GM12873 (cell line): ENCODE measurements at regions not wholly inside any gene's neighbourhood (a gene's known extent, or its start where the extent isn't known, plus 50 kb on each side); places are given as distances from the start of the nearest gene placed in this dataset.

Experiments
- TF ChIP-seq, protein P1 (sequence below): IDR thresholded peaks from 2 replicates; pipeline ENCODE4 v1.5.1; 2012; ENCODE audit warnings: low read depth, mild to moderate bottlenecking, moderate library complexity, low read length, control low read depth; ENCODE audit not compliant: insufficient read depth; ENCODE audit errors: missing control alignments

DNA sequence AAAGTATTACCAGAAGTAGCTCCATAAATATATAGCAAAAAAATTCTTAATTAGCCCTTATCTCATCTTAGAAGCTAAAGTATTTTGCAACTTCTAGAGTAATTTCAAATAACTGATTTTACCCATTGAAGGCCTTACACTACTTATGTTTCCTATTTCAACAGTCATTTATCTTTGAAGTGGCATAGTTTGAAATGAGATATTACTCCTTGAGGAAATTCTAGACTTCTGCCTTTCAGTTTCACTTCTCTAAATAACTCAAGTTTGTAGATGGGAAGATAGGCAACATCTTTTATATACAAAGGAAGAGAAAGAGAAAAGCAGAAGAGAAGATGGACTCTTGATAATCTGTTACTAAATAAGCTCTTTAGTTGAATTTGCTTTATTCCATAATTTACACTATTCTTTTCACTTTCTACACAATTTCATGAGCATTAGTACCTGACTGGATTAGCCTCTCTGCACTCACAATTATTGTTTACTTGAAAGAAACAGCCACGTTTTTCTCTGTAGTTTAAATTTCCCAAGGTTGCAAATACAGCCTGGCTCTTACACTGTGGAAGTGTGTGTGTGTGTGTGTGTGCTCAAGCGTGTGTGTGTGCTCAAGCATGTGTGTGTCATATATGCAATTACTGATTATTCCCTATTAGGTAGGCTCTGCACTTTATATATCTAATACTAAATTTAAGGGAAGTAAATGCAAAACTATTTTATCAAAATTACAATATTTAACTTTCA is 60.6 kb upstream of the EMB start:
- TF ChIP-seq, protein P1, sequence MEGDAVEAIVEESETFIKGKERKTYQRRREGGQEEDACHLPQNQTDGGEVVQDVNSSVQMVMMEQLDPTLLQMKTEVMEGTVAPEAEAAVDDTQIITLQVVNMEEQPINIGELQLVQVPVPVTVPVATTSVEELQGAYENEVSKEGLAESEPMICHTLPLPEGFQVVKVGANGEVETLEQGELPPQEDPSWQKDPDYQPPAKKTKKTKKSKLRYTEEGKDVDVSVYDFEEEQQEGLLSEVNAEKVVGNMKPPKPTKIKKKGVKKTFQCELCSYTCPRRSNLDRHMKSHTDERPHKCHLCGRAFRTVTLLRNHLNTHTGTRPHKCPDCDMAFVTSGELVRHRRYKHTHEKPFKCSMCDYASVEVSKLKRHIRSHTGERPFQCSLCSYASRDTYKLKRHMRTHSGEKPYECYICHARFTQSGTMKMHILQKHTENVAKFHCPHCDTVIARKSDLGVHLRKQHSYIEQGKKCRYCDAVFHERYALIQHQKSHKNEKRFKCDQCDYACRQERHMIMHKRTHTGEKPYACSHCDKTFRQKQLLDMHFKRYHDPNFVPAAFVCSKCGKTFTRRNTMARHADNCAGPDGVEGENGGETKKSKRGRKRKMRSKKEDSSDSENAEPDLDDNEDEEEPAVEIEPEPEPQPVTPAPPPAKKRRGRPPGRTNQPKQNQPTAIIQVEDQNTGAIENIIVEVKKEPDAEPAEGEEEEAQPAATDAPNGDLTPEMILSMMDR: no peak

DNA sequence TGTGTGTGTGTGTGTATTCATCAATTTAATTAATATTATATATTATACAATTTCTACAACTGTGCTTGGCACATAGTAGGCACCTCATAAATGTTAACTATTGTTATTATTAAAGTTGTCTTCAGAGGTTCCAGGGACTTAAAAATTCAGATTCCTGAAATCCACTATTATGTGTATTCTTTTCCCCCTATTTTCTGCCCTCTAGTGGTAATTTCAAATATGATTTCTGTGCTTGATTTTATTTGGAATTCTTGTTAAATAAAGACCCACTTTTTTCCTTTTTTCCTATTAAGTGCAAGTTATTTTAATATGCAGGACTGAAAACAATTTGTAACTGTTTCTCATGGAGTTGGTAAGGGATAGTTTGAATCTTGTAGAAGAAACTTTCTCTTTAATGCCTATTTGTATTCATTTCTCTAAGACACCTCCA is 72.0 kb upstream of the EMB start:
- TF ChIP-seq, protein P1: peak; percentile 5

DNA sequence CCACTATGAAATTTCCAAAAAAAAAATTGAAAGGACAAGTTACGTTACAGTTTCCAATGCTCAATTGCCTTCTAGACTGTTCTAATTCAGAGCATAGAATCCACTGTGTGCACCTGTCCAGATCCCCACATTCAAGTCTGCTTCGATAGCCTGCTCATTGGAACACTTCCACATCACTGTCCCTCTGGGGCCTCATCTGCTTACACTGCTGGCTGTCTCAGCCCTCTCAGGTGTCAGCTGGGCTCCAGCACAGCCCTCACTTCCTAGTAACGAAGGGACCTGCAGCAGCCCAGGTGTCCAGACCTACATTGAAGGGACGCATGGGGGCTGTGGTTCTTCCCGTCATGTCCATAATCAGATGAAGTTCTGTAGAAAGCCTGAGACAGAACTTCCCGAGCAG is 94.3 kb upstream of the EMB start:
- TF ChIP-seq, protein P1: no peak

DNA sequence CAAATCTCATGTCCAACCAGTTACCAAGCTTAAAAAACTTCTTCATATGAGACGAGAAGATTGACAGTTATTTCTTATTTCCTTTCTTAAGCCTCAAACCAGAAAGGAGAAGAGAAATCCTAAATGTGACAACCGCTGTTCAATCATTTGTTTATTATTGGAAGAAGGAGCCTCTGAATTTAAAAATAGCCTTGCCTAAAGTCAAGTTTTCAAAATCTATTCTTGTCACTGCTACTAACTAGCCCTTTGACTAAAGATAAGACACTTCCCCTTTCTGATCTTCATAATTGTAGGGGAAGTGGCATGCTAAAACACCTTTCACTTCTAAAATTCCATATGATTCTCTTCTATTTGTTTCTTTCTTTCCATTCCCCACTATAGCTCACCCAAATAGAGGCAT is 106.2 kb upstream of the EMB start:
- TF ChIP-seq, protein P1: no peak

DNA sequence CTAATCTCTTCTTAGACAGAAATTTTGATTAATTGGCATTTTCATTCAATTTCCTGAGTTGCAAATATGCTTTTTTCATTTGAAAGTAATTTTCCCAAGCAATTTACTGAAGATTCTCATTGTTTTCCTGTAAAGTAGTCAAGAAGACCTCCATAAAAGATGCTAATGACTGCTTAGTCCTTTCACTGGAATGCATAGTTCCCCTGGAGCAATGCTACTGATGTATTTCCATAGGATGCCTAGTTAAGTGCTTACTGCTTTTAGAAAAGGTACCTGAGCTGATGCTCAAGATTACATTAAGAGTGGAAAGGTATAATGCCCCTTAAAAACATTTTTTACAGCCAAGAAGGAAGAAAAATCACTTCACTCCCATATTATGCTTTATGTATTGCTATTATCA is 109.2 kb upstream of the EMB start:
- TF ChIP-seq, protein P1: no peak

DNA sequence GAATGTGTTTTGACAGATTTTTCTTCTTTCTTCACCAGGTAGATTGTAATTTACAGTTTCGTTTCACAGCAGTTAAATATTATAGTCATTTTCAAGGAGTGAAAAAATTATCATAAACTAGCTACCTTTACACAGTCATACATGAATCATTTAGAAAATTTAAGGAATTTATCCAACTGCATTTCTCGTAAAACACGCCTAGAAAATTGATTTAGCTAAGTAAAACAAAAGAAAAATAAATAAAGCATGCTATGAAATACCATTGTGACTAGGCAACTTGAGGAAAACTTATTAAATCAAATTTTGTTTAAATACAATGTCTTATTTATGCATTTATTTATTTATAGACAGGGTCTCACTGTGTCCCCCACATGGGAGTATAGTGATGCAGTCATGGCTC is 109.9 kb upstream of the EMB start:
- TF ChIP-seq, protein P1: no peak

DNA sequence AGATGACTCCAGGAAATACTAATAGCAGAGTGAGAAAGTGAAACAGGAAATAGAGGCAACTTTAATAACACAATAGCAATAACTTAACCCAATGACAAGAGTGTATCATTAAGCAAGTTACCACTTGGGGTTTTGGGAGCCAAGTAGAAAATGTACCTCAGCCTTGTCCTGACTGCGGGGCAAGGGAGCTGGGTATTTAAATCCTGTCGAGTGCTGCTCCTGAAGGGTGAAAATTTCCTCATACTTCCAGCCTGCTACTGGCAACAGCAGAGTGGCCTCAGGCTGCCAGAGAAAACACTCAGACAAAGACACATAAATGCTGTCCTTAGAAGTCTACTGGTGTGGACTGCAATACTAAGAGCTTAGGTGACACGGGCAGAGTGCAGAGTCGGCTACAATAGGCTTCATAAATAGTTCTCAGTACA is 112.5 kb upstream of the EMB start:
- TF ChIP-seq, protein P1: no peak

DNA sequence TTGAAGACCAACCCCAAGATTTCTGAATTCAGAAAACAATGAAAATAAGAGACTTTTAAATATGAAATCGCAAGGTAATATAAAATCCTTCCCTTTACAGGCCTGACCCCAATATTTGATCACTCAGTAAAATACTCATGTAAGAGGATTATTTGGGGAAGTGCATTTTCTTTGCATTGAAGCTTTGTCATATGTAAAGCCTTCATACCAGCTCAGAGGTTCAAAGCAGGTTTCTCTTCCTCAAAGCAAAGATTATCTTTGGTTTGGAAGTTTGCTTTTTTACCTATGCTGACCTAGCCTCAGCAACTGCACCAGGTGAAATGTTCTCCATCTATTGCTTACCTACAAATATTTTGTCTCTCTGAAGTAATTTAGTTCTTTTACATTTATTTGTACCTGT is 106.5 kb upstream of the PARP8 start:
- TF ChIP-seq, protein P1: no peak
